ENCODE measurements at regions not wholly inside any gene's neighbourhood (a gene's known extent, or its start where the extent isn't known, plus 50 kb on each side); places are given as distances from the start of the nearest gene placed in this dataset.

- POLR2A ChIA-PET: no interaction called here
- intact Hi-C loops (cut with DNase I, micrococcal nuclease): no loop called here
Observed at GRCh38 chr3:89713196-89713595, 605.8 kb downstream of the EPHA3 start.

GRCh38 chr3:89714237-89714636 lies 606.8 kb downstream of the EPHA3 start:
- no peak for TF ChIP-seq CTCF (IDR thresholded peaks at IDR 0.05)
- no peak for ATAC-seq (ENCODE audit: poor library complexity)
- no peaks in the 10 kb centered on the region for H3K4me1 ChIP-seq (ENCODE audit: insufficient read depth, low read length)
- H3K36me3 Mint-ChIP-seq (ENCODE audit: low read depth): no peaks in the 10 kb centered on the region
- no peak overlapping the region for H3K27ac Mint-ChIP-seq
- DNase-seq: no peak
- ChIA-PET POLR2A (no interaction called here), CTCF (no interaction called here)
- intact Hi-C loops (cut with DNase I, micrococcal nuclease): no loop called here
- H3K9me3 Mint-ChIP-seq: peaks cover 29% of the 10 kb centered on the region
- H3K27me3 Mint-ChIP-seq: no peaks in the 10 kb centered on the region
- H3K4me3 ChIP-seq (ENCODE audit: low read length): no peak overlapping the region
- no peaks in the 10 kb centered on the region for H3K27me3 ChIP-seq (ENCODE audit: control insufficient read depth in 1 of 2, insufficient read depth in 2 of 2, low read length in 2 of 2)
- H3K4me3 Mint-ChIP-seq: no peak overlapping the region
- no peaks in the 10 kb centered on the region for H3K4me1 Mint-ChIP-seq (ENCODE audit: low read depth)
- H3K36me3 ChIP-seq (ENCODE audit: insufficient read depth, low read length): no peaks in the 10 kb centered on the region
- no peak overlapping the region for H3K27ac ChIP-seq (ENCODE audit: low read depth in 1 of 2, low read length in 2 of 2)
- H3K9me3 ChIP-seq (ENCODE audit: control insufficient read depth in 1 of 2, insufficient read depth in 1 of 2, low read length in 2 of 2): peaks cover 0 to 5% of the 10 kb centered on the region in 2 experiments

More at GRCh38 chr3:89713196-89713595, 605.8 kb downstream of the EPHA3 start:
- CTCF ChIA-PET: no interaction called here
- Histone ChIP-seq H3K4me3 (ENCODE audit: low read length) (no peak overlapping the region), H3K36me3 (ENCODE audit: insufficient read depth, low read length) (no peaks in the 10 kb centered on the region), H3K27ac (ENCODE audit: low read depth in 1 of 2, low read length in 2 of 2) (no peak overlapping the region), H3K27me3 (ENCODE audit: control insufficient read depth in 1 of 2, insufficient read depth in 2 of 2, low read length in 2 of 2) (no peaks in the 10 kb centered on the region), H3K4me1 (ENCODE audit: insufficient read depth, low read length) (no peaks in the 10 kb centered on the region), H3K9me3 (ENCODE audit: control insufficient read depth in 1 of 2, insufficient read depth in 1 of 2, low read length in 2 of 2) (peaks cover 0 to 7% of the 10 kb centered on the region in 2 experiments)
- Mint-ChIP-seq H3K27me3 (no peaks in the 10 kb centered on the region), H3K4me3 (no peak overlapping the region), H3K27ac (no peak overlapping the region), H3K9me3 (peaks cover 23% of the 10 kb centered on the region), H3K36me3 (ENCODE audit: low read depth) (no peaks in the 10 kb centered on the region), H3K4me1 (ENCODE audit: low read depth) (no peaks in the 10 kb centered on the region)
- TF ChIP-seq CTCF (IDR thresholded peaks at IDR 0.05): no peak
- ATAC-seq (ENCODE audit: poor library complexity): no peak
- no peak for DNase-seq

GRCh38 chr3:89740080-89740880 lies 632.9 kb downstream of the EPHA3 start:
- no peak for TF ChIP-seq CTCF (IDR thresholded peaks at IDR 0.05)
- H3K27me3 ChIP-seq (ENCODE audit: control insufficient read depth in 1 of 2, insufficient read depth in 2 of 2, low read length in 2 of 2): no peaks in the 10 kb centered on the region
- intact Hi-C loops (cut with DNase I, micrococcal nuclease): no loop called here
- ATAC-seq (ENCODE audit: poor library complexity) (no peak), DNase-seq (no peak)
- CTCF ChIA-PET: no interaction called here
- Mint-ChIP-seq H3K9me3 (peaks cover 4% of the 10 kb centered on the region), H3K4me1 (ENCODE audit: low read depth) (no peaks in the 10 kb centered on the region), H3K36me3 (ENCODE audit: low read depth) (no peaks in the 10 kb centered on the region), H3K27me3 (no peaks in the 10 kb centered on the region), H3K27ac (no peak overlapping the region), H3K4me3 (no peak overlapping the region)
- peaks cover 0 to 4% of the 10 kb centered on the region in 2 experiments for H3K9me3 ChIP-seq (ENCODE audit: control insufficient read depth in 1 of 2, insufficient read depth in 1 of 2, low read length in 2 of 2)
- no peak overlapping the region for H3K27ac ChIP-seq (ENCODE audit: low read depth in 1 of 2, low read length in 2 of 2)
- H3K36me3 ChIP-seq (ENCODE audit: insufficient read depth, low read length): no peaks in the 10 kb centered on the region
- no peak overlapping the region for H3K4me3 ChIP-seq (ENCODE audit: low read length)
- no peaks in the 10 kb centered on the region for H3K4me1 ChIP-seq (ENCODE audit: insufficient read depth, low read length)
- POLR2A ChIA-PET: no interaction called here
